SK-N-SH (cell line): ENCODE measurements at regions not wholly inside any gene's neighbourhood (a gene's known extent, or its start where the extent isn't known, plus 50 kb on each side); places are given as distances from the start of the nearest gene placed in this dataset.

ENCODE experiments used
- EP300 ChIP-seq, 2 experiments: IDR thresholded peaks; 2 replicates each; pipeline versions ENCODE4 v1.4.0 to v1.6.1; 2012; ENCODE audit warnings: borderline replicate concordance in 1 of 2, low read depth in 1 of 2, low read length in 1 of 2
- GABPA ChIP-seq: IDR thresholded peaks from 2 replicates; pipeline ENCODE4 v1.4.0; 2012; ENCODE audit warnings: low read depth, mild to moderate bottlenecking
- JUND ChIP-seq: IDR thresholded peaks from 2 replicates; pipeline ENCODE4 v1.4.0; 2012
- MEF2A ChIP-seq: IDR thresholded peaks from 2 replicates; pipeline ENCODE4 v1.4.0; 2012; ENCODE audit warnings: low read depth, borderline replicate concordance
- POLR2AphosphoS5 ChIP-seq: IDR thresholded peaks from 2 replicates; pipeline ENCODE4 v1.6.1; 2012; ENCODE audit warnings: low read depth, low read length
- RAD21 ChIP-seq: IDR thresholded peaks from 2 replicates; pipeline ENCODE4 v1.6.1; 2012; ENCODE audit warnings: mild to moderate bottlenecking, low read length
- SIN3A ChIP-seq: IDR thresholded peaks from 2 replicates; pipeline ENCODE4 v1.6.1; 2012; ENCODE audit warnings: low read depth, mild to moderate bottlenecking, low read length, moderate library complexity, borderline replicate concordance
- TAF1 ChIP-seq: IDR thresholded peaks from 2 replicates; pipeline ENCODE4 v1.6.1; 2012; ENCODE audit warnings: low read depth, mild to moderate bottlenecking, low read length, moderate library complexity, borderline replicate concordance
- YY1 ChIP-seq: IDR thresholded peaks from 2 replicates; pipeline ENCODE4 v1.4.0; 2012; ENCODE audit warnings: low read depth, mild to moderate bottlenecking
- TF ChIP-seq, protein P1 (sequence below): fragments of 200-600 bp; sonication (generic); IDR thresholded peaks from 2 replicates; pipeline ENCODE4 v1.6.1; 2017; ENCODE audit warnings: antibody characterized with exemption, mild to moderate bottlenecking, moderate library complexity
- TF ChIP-seq, protein P2 (sequence below): IDR thresholded peaks from 2 replicates; pipeline ENCODE4 v1.6.1; 2012; ENCODE audit warnings: mild to moderate bottlenecking, low read depth, low read length, moderate library complexity

DNA sequence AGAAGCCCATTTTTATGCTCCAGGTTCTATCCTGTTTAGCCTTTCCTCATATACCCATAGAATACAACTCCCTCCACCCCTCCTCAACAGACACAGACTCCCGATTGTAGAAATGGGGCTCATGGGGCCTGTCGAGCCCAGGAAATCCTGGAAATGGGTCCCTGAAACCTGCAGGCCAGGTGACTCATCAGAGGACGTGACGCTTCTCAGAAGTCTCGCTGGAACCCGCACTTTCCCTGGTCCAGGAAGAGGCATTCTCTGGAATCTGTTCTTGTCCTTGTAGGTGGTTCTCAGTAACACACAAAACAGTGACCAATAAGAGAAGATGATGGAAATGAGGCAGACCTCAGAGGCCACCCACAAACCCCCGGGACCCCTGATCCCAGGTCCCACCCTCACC is 244.8 kb upstream of the PPP2R2D start:
- no peak for TF ChIP-seq EP300 (IDR thresholded peaks at IDR 0.05; ENCODE audit: borderline replicate concordance in 1 of 2, low read depth in 1 of 2, low read length in 1 of 2)
- TF ChIP-seq, protein P1, sequence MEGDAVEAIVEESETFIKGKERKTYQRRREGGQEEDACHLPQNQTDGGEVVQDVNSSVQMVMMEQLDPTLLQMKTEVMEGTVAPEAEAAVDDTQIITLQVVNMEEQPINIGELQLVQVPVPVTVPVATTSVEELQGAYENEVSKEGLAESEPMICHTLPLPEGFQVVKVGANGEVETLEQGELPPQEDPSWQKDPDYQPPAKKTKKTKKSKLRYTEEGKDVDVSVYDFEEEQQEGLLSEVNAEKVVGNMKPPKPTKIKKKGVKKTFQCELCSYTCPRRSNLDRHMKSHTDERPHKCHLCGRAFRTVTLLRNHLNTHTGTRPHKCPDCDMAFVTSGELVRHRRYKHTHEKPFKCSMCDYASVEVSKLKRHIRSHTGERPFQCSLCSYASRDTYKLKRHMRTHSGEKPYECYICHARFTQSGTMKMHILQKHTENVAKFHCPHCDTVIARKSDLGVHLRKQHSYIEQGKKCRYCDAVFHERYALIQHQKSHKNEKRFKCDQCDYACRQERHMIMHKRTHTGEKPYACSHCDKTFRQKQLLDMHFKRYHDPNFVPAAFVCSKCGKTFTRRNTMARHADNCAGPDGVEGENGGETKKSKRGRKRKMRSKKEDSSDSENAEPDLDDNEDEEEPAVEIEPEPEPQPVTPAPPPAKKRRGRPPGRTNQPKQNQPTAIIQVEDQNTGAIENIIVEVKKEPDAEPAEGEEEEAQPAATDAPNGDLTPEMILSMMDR, result no peak
- no peak for TF ChIP-seq RAD21
- no peak for TF ChIP-seq GABPA
- TF ChIP-seq YY1, result no peak
- TF ChIP-seq SIN3A, result no peak
- no peak for TF ChIP-seq MEF2A
- no peak for TF ChIP-seq JUND
- no peak for TF ChIP-seq TAF1
- TF ChIP-seq, protein P2, sequence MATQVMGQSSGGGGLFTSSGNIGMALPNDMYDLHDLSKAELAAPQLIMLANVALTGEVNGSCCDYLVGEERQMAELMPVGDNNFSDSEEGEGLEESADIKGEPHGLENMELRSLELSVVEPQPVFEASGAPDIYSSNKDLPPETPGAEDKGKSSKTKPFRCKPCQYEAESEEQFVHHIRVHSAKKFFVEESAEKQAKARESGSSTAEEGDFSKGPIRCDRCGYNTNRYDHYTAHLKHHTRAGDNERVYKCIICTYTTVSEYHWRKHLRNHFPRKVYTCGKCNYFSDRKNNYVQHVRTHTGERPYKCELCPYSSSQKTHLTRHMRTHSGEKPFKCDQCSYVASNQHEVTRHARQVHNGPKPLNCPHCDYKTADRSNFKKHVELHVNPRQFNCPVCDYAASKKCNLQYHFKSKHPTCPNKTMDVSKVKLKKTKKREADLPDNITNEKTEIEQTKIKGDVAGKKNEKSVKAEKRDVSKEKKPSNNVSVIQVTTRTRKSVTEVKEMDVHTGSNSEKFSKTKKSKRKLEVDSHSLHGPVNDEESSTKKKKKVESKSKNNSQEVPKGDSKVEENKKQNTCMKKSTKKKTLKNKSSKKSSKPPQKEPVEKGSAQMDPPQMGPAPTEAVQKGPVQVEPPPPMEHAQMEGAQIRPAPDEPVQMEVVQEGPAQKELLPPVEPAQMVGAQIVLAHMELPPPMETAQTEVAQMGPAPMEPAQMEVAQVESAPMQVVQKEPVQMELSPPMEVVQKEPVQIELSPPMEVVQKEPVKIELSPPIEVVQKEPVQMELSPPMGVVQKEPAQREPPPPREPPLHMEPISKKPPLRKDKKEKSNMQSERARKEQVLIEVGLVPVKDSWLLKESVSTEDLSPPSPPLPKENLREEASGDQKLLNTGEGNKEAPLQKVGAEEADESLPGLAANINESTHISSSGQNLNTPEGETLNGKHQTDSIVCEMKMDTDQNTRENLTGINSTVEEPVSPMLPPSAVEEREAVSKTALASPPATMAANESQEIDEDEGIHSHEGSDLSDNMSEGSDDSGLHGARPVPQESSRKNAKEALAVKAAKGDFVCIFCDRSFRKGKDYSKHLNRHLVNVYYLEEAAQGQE, result no peak
- no peak for TF ChIP-seq POLR2AphosphoS5
